ENCODE measurements at regions not wholly inside any gene's neighbourhood (a gene's known extent, or its start where the extent isn't known, plus 50 kb on each side); places are given as distances from the start of the nearest gene placed in this dataset.

- no peak for ATAC-seq
- DNase-seq = no peak
These were observed 97.3 kb upstream of the GCFC2 start for GRCh38 chr2:75807992-75808391.

- no peak for ATAC-seq
- no peak for DNase-seq
These were observed 90.7 kb upstream of the GCFC2 start for GRCh38 chr2:75801234-75801982.

- ATAC-seq (no peak), DNase-seq (no peak)
These were observed 89.7 kb upstream of the GCFC2 start for GRCh38 chr2:75800456-75800855.

GRCh38 chr2:75799859-75800258 is 89.1 kb upstream of the GCFC2 start:
- ATAC-seq (no peak), DNase-seq (no peak)

GRCh38 chr2:75798569-75798968 is 87.9 kb upstream of the GCFC2 start:
- DNase-seq = no peak

GRCh38 chr2:75792996-75793395 is 82.3 kb upstream of the GCFC2 start:
- ATAC-seq (no peak), DNase-seq (no peak)

More at GRCh38 chr2:75798569-75798968, 87.9 kb upstream of the GCFC2 start:
- ATAC-seq = no peak

- no peak for ATAC-seq
These were observed 81.4 kb upstream of the GCFC2 start for GRCh38 chr2:75792146-75792545.

GRCh38 chr2:75790814-75791467 is 80.2 kb upstream of the GCFC2 start:
- no peak for DNase-seq
- no peak for ATAC-seq

More at GRCh38 chr2:75792146-75792545, 81.4 kb upstream of the GCFC2 start:
- DNase-seq = no peak

GRCh38 chr2:75790121-75790813 is 79.6 kb upstream of the GCFC2 start:
- DNase-seq = no peak
- no peak for ATAC-seq

GRCh38 chr2:75788902-75789301 is 78.2 kb upstream of the GCFC2 start:
- DNase-seq = no peak
- ATAC-seq = no peak

- ATAC-seq (no peak), DNase-seq (no peak)
These were observed 77.4 kb upstream of the GCFC2 start for GRCh38 chr2:75788154-75788553.

GRCh38 chr2:75787532-75788132 is 76.9 kb upstream of the GCFC2 start:
- ATAC-seq = no peak
- no peak for DNase-seq

- no peak for DNase-seq
- ATAC-seq = no peak
These were observed 64.7 kb upstream of the GCFC2 start for GRCh38 chr2:75775311-75775823.

- DNase-seq = no peak
- ATAC-seq = no peak
These were observed 62.4 kb upstream of the GCFC2 start for GRCh38 chr2:75772908-75773630.

GRCh38 chr2:75765798-75766197 is 55.1 kb upstream of the GCFC2 start:
- DNase-seq (no peak), ATAC-seq (no peak)

GRCh38 chr2:75764611-75765010 is 53.9 kb upstream of the GCFC2 start:
- no peak for ATAC-seq

More at GRCh38 chr2:75764611-75765010, 53.9 kb upstream of the GCFC2 start:
- no peak for DNase-seq
